ENCODE measurements at regions not wholly inside any gene's neighbourhood (a gene's known extent, or its start where the extent isn't known, plus 50 kb on each side); places are given as distances from the start of the nearest gene placed in this dataset.
"Not testable (repeated sequence)": the region's sequence is repeated elsewhere in the genome, so short reads cannot be mapped to it uniquely, and the experiment has no call there.

- no peak for DNase-seq
Observed at GRCh38 chr2:184119989-184120800, 478.1 kb upstream of the ZNF804A start.

GRCh38 chr2:184125867-184126266 is 472.5 kb upstream of the ZNF804A start:
- no peak for DNase-seq

- no peak for DNase-seq
Observed at GRCh38 chr2:184129073-184129472, 469.3 kb upstream of the ZNF804A start.

GRCh38 chr2:184137955-184138354 is 460.4 kb upstream of the ZNF804A start:
- no peak for DNase-seq

GRCh38 chr2:184141866-184142265 is 456.5 kb upstream of the ZNF804A start:
- no peak for DNase-seq

GRCh38 chr2:184154438-184154837 is 443.9 kb upstream of the ZNF804A start:
- DNase-seq: no peak

GRCh38 chr2:184155791-184156190 is 442.5 kb upstream of the ZNF804A start:
- DNase-seq: no peak

GRCh38 chr2:184157141-184157540 is 441.2 kb upstream of the ZNF804A start:
- DNase-seq: no peak

GRCh38 chr2:184162426-184162825 is 435.9 kb upstream of the ZNF804A start:
- no peak for DNase-seq

- not testable (repeated sequence) for DNase-seq
Observed at GRCh38 chr2:184168823-184169222, 429.5 kb upstream of the ZNF804A start.

- no peak for DNase-seq
Observed at GRCh38 chr2:184169366-184169765, 429.0 kb upstream of the ZNF804A start.

- DNase-seq: no peak
Observed at GRCh38 chr2:184174493-184175104, 423.7 kb upstream of the ZNF804A start.

- no peak for DNase-seq
Observed at GRCh38 chr2:184178229-184178628, 420.1 kb upstream of the ZNF804A start.

- no peak for DNase-seq
Observed at GRCh38 chr2:184186436-184186835, 411.9 kb upstream of the ZNF804A start.

GRCh38 chr2:184187421-184187971 is 410.8 kb upstream of the ZNF804A start:
- no peak for DNase-seq

- no peak for DNase-seq
Observed at GRCh38 chr2:184190725-184191124, 407.6 kb upstream of the ZNF804A start.

GRCh38 chr2:184192649-184193048 is 405.7 kb upstream of the ZNF804A start:
- no peak for DNase-seq

- no peak for DNase-seq
Observed at GRCh38 chr2:184197413-184197812, 400.9 kb upstream of the ZNF804A start.

GRCh38 chr2:184198791-184199190 is 399.5 kb upstream of the ZNF804A start:
- DNase-seq: not testable (repeated sequence)

GRCh38 chr2:184199274-184199673 is 399.1 kb upstream of the ZNF804A start:
- DNase-seq: no peak

GRCh38 chr2:184201246-184201645 is 397.1 kb upstream of the ZNF804A start:
- DNase-seq: no peak

GRCh38 chr2:184203661-184204060 is 394.7 kb upstream of the ZNF804A start:
- no peak for DNase-seq

- no peak for DNase-seq
Observed at GRCh38 chr2:184205048-184205596, 393.2 kb upstream of the ZNF804A start.
